ENCODE measurements at regions not wholly inside any gene's neighbourhood (a gene's known extent, or its start where the extent isn't known, plus 50 kb on each side); places are given as distances from the start of the nearest gene placed in this dataset.
"Not testable (repeated sequence)": the region's sequence is repeated elsewhere in the genome, so short reads cannot be mapped to it uniquely, and the experiment has no call there.

- peak in 1 of 2 donors; percentile 64 for DNase-seq (ENCODE audit: low read depth in 2 of 2)
Observed at GRCh38 chr6:144953552-144954240, 668.6 kb downstream of the UTRN start.

- DNase-seq (ENCODE audit: low read depth in 2 of 2), result no peak
Observed at GRCh38 chr6:144954241-144954556, 669.1 kb downstream of the UTRN start.

- DNase-seq (ENCODE audit: low read depth in 2 of 2), result no peak
Observed at GRCh38 chr6:144955392-144955791, 670.3 kb downstream of the UTRN start.

GRCh38 chr6:144955859-144956258 lies 670.7 kb downstream of the UTRN start:
- DNase-seq (ENCODE audit: low read depth in 2 of 2), result peak in 1 of 2 donors; percentile 25

- not testable (repeated sequence) for DNase-seq (ENCODE audit: low read depth in 2 of 2)
Observed at GRCh38 chr6:144956697-144957096, 671.6 kb downstream of the UTRN start.

- DNase-seq (ENCODE audit: low read depth in 2 of 2), result no peak
Observed at GRCh38 chr6:144957236-144957937, 672.3 kb downstream of the UTRN start.

GRCh38 chr6:144969154-144969553 lies 684.0 kb downstream of the UTRN start:
- no peak for DNase-seq (ENCODE audit: low read depth in 2 of 2)

GRCh38 chr6:144969602-144970272 lies 684.6 kb downstream of the UTRN start:
- no peak for DNase-seq (ENCODE audit: low read depth in 2 of 2)

GRCh38 chr6:144977250-144977864 lies 692.2 kb downstream of the UTRN start:
- DNase-seq (ENCODE audit: low read depth in 2 of 2), result peak in 1 of 2 donors; percentile 49

- no peak for DNase-seq (ENCODE audit: low read depth in 2 of 2)
Observed at GRCh38 chr6:144978208-144978607, 693.1 kb downstream of the UTRN start.

- no peak for DNase-seq (ENCODE audit: low read depth in 2 of 2)
Observed at GRCh38 chr6:144986271-144986670, 701.1 kb downstream of the UTRN start.

- peak; percentile 52 to 53 for DNase-seq (ENCODE audit: low read depth in 2 of 2)
Observed at GRCh38 chr6:144989319-144990107, 704.4 kb downstream of the UTRN start.

- no peak for DNase-seq (ENCODE audit: low read depth in 2 of 2)
Observed at GRCh38 chr6:144990784-144991183, 705.6 kb downstream of the UTRN start.

- DNase-seq (ENCODE audit: low read depth in 2 of 2), result peak in 1 of 2 donors; percentile 93
Observed at GRCh38 chr6:144993870-144994269, 708.7 kb downstream of the UTRN start.

- DNase-seq (ENCODE audit: low read depth in 2 of 2), result no peak
Observed at GRCh38 chr6:144997996-144998395, 712.9 kb downstream of the UTRN start.

- peak in 1 of 2 donors; percentile 9 for DNase-seq (ENCODE audit: low read depth in 2 of 2)
Observed at GRCh38 chr6:144999127-144999526, 714.0 kb downstream of the UTRN start.

- DNase-seq (ENCODE audit: low read depth in 2 of 2), result no peak
Observed at GRCh38 chr6:145003145-145003544, 718.0 kb downstream of the UTRN start.

GRCh38 chr6:145006914-145007313 lies 721.8 kb downstream of the UTRN start:
- DNase-seq (ENCODE audit: low read depth in 2 of 2), result no peak

- DNase-seq (ENCODE audit: low read depth in 2 of 2), result no peak
Observed at GRCh38 chr6:145008715-145009114, 723.6 kb downstream of the UTRN start.

- peak in 1 of 2 donors; percentile 31 for DNase-seq (ENCODE audit: low read depth in 2 of 2)
Observed at GRCh38 chr6:145009711-145010110, 724.6 kb downstream of the UTRN start.

- DNase-seq (ENCODE audit: low read depth in 2 of 2), result peak in 1 of 2 donors; percentile 73
Observed at GRCh38 chr6:145012039-145012662, 723.2 kb downstream of the EPM2A start.
